GM13976 (cell line): ENCODE measurements at regions not wholly inside any gene's neighbourhood (a gene's known extent, or its start where the extent isn't known, plus 50 kb on each side); places are given as distances from the start of the nearest gene placed in this dataset.

Experiments used
- DNase-seq: peaks from one replicate; pipeline ENCODE4 v3.0.0; 2012; ENCODE audit warnings: low spot score
- CTCF ChIP-seq: IDR thresholded peaks from 2 replicates; pipeline ENCODE4 v1.5.1; 2012; ENCODE audit warnings: borderline replicate concordance, mild to moderate bottlenecking; ENCODE audit not compliant: insufficient read depth; ENCODE audit errors: extremely low read depth, missing control alignments, control extremely low read depth
- in situ Hi-C: fragments of 300-500 bp; cut with MboI; formaldehyde crosslinking; loops from one replicate; pipeline ENCODE4 v1.12.0; 2022; ENCODE audit warnings: low sequenced_read_pairs, mixed read lengths, inconsistent platforms; ENCODE audit not compliant: unreplicated experiment

DNA sequence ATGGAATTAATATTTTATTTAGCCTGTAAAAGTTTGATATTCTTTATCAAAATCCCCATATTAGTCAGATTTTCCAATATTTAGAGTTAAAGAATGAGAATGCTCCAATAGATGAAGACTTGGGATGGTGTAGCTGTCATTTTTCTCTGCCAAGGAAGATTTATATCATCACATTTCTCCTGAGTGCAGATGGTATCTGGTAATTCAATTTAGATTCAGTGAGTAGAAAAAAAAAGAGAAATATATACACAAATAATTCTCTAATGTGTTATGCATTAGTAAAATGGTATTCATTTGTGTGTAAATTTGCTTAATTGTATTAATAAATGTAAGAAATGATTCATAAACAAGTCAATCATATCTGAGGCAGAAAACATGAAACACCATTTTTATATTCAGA, 1508.7 kb upstream of the PCDH20 start:
- TF ChIP-seq CTCF = no peak
- in situ Hi-C loops = no loop called here
- no peak for DNase-seq

- in situ Hi-C loops = no loop called here
- no peak for TF ChIP-seq CTCF
Measured at GRCh38 chr13:62920159-62920558, 1504.5 kb upstream of the PCDH20 start.

GRCh38 chr13:62919491-62919890, 1503.8 kb upstream of the PCDH20 start:
- no peak for TF ChIP-seq CTCF
- no peak for DNase-seq
- in situ Hi-C loops = no loop called here

More at GRCh38 chr13:62920159-62920558, 1504.5 kb upstream of the PCDH20 start:
- no peak for DNase-seq

DNA sequence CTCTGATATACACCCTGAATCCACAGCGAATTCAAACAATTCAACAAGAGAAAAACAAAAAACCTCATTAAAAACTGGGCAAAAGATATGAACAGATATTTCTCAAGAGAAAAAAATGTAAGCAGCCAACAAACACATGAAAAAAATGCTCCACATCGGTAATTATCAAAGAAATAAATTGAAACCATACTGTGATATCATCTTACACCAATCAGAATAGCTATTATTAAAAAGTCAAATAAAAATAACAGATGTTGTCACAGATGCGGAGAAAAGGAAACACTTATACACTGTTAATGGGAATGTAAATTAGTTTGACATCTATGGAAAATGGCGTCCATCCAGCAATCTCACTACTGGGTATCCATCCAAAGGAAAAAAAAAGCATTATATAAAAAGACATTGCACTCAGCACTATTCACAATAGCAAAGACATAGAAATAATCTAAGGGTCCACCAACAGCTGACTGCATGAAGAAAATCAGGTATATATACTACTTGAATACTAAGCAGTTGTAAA, 1495.0 kb upstream of the PCDH20 start:
- in situ Hi-C loops = no loop called here
- no peak for TF ChIP-seq CTCF
- no peak for DNase-seq

DNA sequence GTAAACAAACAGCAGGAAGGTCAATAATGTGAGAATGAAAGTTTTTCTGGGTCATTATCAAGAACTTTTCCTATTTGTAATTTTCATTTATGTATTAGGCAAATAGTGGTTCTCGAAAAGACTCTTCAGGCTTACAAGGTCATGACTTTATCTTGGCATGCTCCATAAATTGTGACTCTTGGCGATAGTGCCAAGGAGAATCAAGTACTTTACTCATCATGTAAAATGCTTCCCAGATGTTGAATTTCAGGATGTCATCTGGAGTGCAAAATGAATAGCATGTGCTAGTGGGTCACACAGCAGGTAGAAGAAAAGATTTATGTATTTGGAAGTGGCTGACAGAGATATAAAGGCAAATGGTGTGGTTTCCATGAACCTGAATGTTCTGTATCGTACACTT, 1492.7 kb upstream of the PCDH20 start:
- no peak for TF ChIP-seq CTCF
- in situ Hi-C loops = no loop called here
- DNase-seq = no peak

GRCh38 chr13:62906896-62907295, 1491.2 kb upstream of the PCDH20 start:
- no peak for DNase-seq
- in situ Hi-C loops = no loop called here
- TF ChIP-seq CTCF = no peak

GRCh38 chr13:62906469-62906868, 1490.8 kb upstream of the PCDH20 start:
- TF ChIP-seq CTCF = no peak
- DNase-seq = no peak
- in situ Hi-C loops = no loop called here
